ENCODE measurements at regions not wholly inside any gene's neighbourhood (a gene's known extent, or its start where the extent isn't known, plus 50 kb on each side); places are given as distances from the start of the nearest gene placed in this dataset.

GRCh38 chr4:63049278-63049677, 1360.0 kb downstream of the TECRL start:
- DNase-seq (ENCODE audit: low spot score) = no peak

GRCh38 chr4:63036159-63036866, 1372.9 kb downstream of the TECRL start:
- DNase-seq (ENCODE audit: low spot score) = no peak

DNA sequence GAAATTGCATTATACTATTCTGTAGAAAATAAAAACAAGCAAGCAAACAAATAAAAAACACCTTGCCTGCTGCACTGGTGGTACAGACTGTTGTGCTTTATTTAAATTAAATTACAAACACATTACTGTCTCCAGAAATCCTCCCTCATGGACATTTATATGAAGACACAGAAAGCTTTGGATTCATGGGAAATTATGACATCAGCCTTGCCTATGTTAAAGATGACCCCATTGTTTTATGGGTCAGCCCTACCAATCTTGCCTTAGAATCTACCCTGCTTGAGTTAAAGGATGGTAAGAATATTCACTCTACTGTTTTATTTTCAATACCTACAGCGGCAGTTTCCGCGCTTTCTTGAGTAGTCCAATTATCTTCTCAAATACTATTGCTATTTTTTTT, 1379.9 kb downstream of the TECRL start:
- no peak for DNase-seq (ENCODE audit: low spot score)

DNA sequence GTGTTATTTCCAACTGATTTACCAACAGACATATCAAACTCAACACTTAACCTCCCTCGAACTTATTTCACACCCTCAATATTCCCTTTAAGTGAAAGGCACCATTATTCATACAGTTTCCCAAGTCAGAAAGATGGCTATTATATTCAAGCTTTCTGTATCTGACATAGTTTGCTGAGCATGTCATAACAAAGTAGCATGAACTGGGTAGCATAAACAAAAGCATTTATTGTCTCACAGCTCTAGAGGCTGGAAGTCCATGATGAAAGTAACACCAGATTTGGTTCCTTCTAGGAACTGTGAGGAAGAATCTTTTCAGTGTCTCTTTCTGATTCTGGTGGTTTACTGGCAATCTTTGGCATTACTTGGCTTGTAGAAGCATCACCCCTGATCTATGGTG, 1388.6 kb downstream of the TECRL start:
- no peak for DNase-seq (ENCODE audit: low spot score)

GRCh38 chr4:63017300-63017699, 1392.0 kb downstream of the TECRL start:
- DNase-seq (ENCODE audit: low spot score) = no peak

DNA sequence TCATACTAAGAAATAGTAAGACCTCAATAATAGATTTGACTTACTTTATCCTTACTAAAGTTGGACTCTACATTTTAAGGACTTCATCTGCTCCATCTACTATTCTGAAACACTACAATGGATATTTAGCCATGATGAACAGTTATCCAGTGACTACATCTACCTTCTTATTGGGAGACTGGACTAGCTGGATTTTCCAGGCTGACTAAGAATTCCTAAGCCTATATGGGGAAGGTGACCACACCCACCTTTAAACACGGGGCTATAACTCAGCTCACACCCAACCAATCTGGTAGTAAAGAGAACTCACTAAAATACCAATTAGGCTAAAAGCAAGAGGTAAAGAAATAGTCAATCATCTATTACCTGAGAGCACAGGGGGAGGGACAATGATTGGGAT, 1438.4 kb downstream of the TECRL start:
- DNase-seq (ENCODE audit: low spot score) = no peak

DNA sequence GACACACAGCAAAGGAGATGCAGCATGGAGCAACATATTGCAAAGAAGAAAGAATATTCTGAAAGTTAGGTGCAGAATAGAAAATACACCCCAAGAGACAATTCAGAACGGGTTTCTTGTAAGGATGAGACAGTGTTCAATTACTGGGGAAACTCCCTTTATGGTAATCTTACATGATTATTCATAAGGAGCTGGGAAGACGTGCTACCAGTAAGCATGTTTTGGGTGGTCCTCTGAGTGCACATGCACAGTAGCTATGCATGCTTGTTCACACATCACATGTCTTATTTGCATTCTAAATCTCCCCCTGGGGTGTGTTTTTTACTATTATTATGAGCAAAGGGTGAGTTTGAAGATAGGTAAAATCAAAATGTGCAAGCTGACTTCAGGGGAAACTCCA, 1448.8 kb downstream of the TECRL start:
- no peak for DNase-seq (ENCODE audit: low spot score)

- DNase-seq (ENCODE audit: low spot score) = no peak
Observed at GRCh38 chr4:62953752-62954151, 1455.5 kb downstream of the TECRL start.

- DNase-seq (ENCODE audit: low spot score) = no peak
Observed at GRCh38 chr4:62952366-62952765, 1456.9 kb downstream of the TECRL start.

DNA sequence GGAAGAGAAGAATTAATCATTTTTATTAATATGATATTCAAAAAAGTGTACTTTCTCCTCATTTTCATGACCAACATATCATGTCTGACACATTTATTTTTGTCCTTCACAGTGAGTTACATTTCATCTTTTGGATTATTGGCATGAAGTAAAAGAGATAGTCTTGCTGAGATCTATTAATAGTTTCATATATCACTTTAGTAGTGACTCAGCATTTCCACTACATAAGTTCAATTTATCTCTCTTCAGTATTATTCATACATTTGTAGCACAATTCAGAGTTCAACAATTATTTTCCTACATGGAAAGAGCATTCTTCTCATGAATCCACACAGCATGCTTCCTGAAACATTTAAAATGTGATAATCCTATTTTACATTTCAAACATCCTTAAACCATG, 1461.1 kb downstream of the TECRL start:
- no peak for DNase-seq (ENCODE audit: low spot score)

GRCh38 chr4:62940229-62940628, 1469.0 kb downstream of the TECRL start:
- no peak for DNase-seq (ENCODE audit: low spot score)

- no peak for DNase-seq (ENCODE audit: low spot score)
Observed at GRCh38 chr4:62930884-62931283, 1478.4 kb downstream of the TECRL start.

DNA sequence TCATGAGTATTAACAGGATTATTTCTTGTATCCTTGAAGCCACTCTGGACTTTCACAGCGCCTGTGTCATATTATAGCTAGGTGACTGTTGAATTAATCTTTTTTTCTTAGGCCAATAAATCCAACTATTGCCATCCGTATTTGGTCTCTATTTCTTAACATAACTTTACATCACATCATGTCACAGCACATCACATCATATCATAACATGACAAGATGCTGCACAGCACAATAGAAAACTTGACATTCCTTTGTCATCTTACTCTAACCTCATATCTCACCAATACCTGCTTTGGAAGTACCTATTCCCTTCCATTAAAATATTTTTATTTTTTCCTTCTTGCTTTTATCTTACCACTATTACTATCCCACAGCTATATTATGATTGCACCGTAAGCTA, 1480.8 kb downstream of the TECRL start:
- no peak for DNase-seq (ENCODE audit: low spot score)

- DNase-seq (ENCODE audit: low spot score) = no peak
Observed at GRCh38 chr4:62927574-62927973, 1481.7 kb downstream of the TECRL start.

DNA sequence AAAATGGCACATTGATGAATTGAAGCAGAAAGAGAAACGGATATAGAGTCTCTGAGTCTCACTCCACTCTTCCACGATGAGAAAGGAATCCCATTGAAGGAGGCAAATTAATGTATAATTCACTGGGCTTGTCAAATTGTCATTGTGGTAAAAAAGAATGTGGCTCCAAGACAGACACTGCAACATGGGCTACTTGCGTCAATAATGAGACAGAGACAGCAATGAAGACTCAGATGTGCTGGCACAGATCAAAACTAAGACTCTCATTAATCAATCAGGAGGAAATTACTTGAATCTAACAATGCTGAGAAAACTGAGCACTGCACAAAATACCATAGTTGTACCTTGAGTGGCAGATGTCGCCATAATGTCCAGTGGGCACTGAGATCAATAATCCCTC, 1485.5 kb downstream of the TECRL start:
- DNase-seq (ENCODE audit: low spot score) = no peak

- DNase-seq (ENCODE audit: low spot score) = no peak
Observed at GRCh38 chr4:62917649-62918048, 1491.6 kb downstream of the TECRL start.

DNA sequence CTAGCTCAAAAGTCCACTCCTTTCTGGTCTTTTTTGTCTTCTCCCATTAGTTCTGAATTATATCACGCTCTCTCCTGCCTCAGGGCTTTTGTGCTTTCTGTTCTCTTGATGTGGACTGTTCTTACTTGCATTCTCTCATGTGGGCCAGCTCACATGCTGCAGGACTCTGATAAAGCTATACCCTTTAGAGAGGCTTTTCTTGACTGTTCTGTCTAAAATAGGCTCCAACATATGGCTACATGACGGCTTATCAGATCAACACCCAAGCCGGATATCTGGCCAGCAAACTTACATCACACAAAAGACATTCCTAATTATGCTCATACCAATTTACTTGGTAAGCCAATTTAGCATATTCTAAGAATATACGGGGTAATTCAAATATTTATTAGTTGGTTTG, 1494.5 kb downstream of the TECRL start:
- DNase-seq (ENCODE audit: low spot score) = no peak

DNA sequence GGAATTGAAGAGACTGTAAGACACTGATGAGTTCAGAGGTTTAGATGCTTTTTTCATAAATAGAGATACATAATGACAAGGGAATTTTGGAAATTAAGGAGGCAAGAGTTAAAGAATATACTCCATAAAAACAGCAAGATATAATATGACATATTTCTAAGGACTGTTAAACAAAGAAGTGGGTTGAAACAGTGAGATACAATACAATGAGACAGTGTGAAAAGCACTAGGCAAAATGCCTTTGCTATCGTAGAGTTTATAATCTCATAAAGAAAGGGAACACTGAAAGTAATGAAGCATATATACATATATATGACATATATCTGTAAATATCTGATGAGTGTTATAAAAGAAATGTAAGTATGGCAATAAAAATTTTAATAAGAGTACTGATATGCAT, 1496.2 kb downstream of the TECRL start:
- DNase-seq (ENCODE audit: low spot score) = no peak

- DNase-seq (ENCODE audit: low spot score) = no peak
Observed at GRCh38 chr4:62912531-62912930, 1496.7 kb downstream of the TECRL start.

DNA sequence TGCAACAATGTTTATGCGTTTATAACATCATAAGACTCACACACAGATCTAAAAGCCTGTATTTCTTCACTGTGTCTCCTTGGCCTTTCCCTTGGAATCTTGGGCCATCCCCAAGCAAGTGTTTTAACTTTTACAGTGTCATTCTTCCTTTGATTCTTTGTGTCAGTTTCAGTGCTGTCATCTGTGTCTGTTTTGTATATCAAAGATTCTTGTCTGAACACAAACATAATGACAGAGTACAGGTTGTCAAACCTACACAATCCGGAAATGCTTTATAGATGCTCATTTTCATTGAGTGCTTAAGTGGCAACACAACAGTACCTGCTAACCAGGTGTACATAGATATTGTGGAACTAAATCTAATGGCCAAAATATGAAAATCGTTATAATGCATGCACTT, 1500.0 kb downstream of the TECRL start:
- DNase-seq (ENCODE audit: low spot score) = no peak

- no peak for DNase-seq (ENCODE audit: low spot score)
Observed at GRCh38 chr4:62901101-62901500, 1508.1 kb downstream of the TECRL start.

- DNase-seq (ENCODE audit: low spot score) = no peak
Observed at GRCh38 chr4:62899646-62900364, 1509.4 kb downstream of the TECRL start.

DNA sequence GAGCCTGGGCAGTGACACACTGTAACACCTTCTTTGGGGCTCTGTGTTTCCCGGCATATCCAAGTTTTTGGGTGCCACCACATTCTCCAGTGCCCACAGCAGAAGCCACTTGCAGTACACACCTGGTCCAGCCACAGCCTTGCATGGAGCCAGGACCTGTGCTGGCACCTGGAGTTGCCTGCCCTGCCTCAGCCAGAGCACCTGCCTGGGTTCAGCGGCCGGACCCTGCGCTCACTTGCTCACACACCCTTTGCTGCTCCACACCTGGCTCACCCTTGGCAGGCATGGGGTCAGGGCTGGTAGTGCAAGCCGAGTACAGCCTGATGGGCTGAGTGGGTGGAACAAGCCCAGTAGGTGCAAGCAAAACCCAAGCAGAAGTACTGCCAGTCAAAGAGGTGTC, 1511.1 kb downstream of the TECRL start:
- no peak for DNase-seq (ENCODE audit: low spot score)

GRCh38 chr4:62896721-62897120, 1512.5 kb downstream of the TECRL start:
- DNase-seq (ENCODE audit: low spot score) = no peak
